GM19455 (cell line): ENCODE measurements at regions not wholly inside any gene's neighbourhood (a gene's known extent, or its start where the extent isn't known, plus 50 kb on each side); places are given as distances from the start of the nearest gene placed in this dataset.
"Not testable (repeated sequence)": the region's sequence is repeated elsewhere in the genome, so short reads cannot be mapped to it uniquely, and the experiment has no call there.

Experiments
- ATAC-seq: cut with Tn5 transposase; IDR thresholded peaks from one replicate; pipeline ENCODE4 v1.9.1; 2021; ENCODE audit not compliant: unreplicated experiment

- not testable (repeated sequence) for ATAC-seq
Measured at GRCh38 chr18:24624421-24624820, 164.0 kb downstream of the HRH4 start.

GRCh38 chr18:24627644-24628315 lies 167.3 kb downstream of the HRH4 start:
- ATAC-seq, result no peak

- ATAC-seq, result no peak
Measured at GRCh38 chr18:24628326-24628725, 167.9 kb downstream of the HRH4 start.

GRCh38 chr18:24629921-24630320 lies 169.5 kb downstream of the HRH4 start:
- ATAC-seq, result no peak

- no peak for ATAC-seq
Measured at GRCh38 chr18:24630346-24630880, 170.0 kb downstream of the HRH4 start.

- no peak for ATAC-seq
Measured at GRCh38 chr18:24631243-24632025, 171.0 kb downstream of the HRH4 start.

GRCh38 chr18:24632158-24632988 lies 171.9 kb downstream of the HRH4 start:
- no peak for ATAC-seq

GRCh38 chr18:24633121-24633520 lies 172.7 kb downstream of the HRH4 start:
- no peak for ATAC-seq

- ATAC-seq, result no peak
Measured at GRCh38 chr18:24649571-24649970, 189.1 kb downstream of the HRH4 start.

- no peak for ATAC-seq
Measured at GRCh38 chr18:24651434-24651833, 191.0 kb downstream of the HRH4 start.

- ATAC-seq, result no peak
Measured at GRCh38 chr18:24656050-24656449, 195.6 kb downstream of the HRH4 start.

- no peak for ATAC-seq
Measured at GRCh38 chr18:24656551-24657443, 196.4 kb downstream of the HRH4 start.

- ATAC-seq, result no peak
Measured at GRCh38 chr18:24657444-24657842, 197.0 kb downstream of the HRH4 start.

- ATAC-seq, result no peak
Measured at GRCh38 chr18:24658302-24658701, 197.9 kb downstream of the HRH4 start.

- ATAC-seq, result peak; percentile 68
Measured at GRCh38 chr18:24659827-24660720, 199.6 kb downstream of the HRH4 start.

GRCh38 chr18:24660956-24661355 lies 200.5 kb downstream of the HRH4 start:
- no peak for ATAC-seq

- no peak for ATAC-seq
Measured at GRCh38 chr18:24662412-24662821, 202.0 kb downstream of the HRH4 start.

GRCh38 chr18:24663026-24663425 lies 202.6 kb downstream of the HRH4 start:
- ATAC-seq, result no peak

GRCh38 chr18:24669015-24669414 lies 208.6 kb downstream of the HRH4 start:
- ATAC-seq, result no peak
